HG02588 (cell line): ENCODE measurements at regions not wholly inside any gene's neighbourhood (a gene's known extent, or its start where the extent isn't known, plus 50 kb on each side); places are given as distances from the start of the nearest gene placed in this dataset.

Experiments
- ATAC-seq: cut with Tn5 transposase; IDR thresholded peaks from one replicate; pipeline ENCODE4 v1.9.1; 2021; ENCODE audit warnings: mild to moderate bottlenecking, moderate library complexity; ENCODE audit not compliant: unreplicated experiment

- ATAC-seq: no peak
Measured at GRCh38 chr3:19725000-19725399, 209.0 kb downstream of the EFHB start.

GRCh38 chr3:19717736-19718135 lies 216.3 kb downstream of the EFHB start:
- no peak for ATAC-seq

GRCh38 chr3:19711160-19711782 lies 222.7 kb downstream of the EFHB start:
- ATAC-seq: no peak

GRCh38 chr3:19702416-19703078 lies 231.5 kb downstream of the EFHB start:
- no peak for ATAC-seq

GRCh38 chr3:19688767-19689166 lies 245.2 kb downstream of the EFHB start:
- ATAC-seq: no peak

- no peak for ATAC-seq
Measured at GRCh38 chr3:19668163-19668562, 265.9 kb downstream of the EFHB start.

- ATAC-seq: no peak
Measured at GRCh38 chr3:19662486-19662885, 271.5 kb downstream of the EFHB start.

GRCh38 chr3:19652336-19652735 lies 281.7 kb downstream of the EFHB start:
- no peak for ATAC-seq

- no peak for ATAC-seq
Measured at GRCh38 chr3:19645093-19645492, 288.9 kb downstream of the EFHB start.

GRCh38 chr3:19644405-19644804 lies 289.6 kb downstream of the EFHB start:
- ATAC-seq: peak; percentile 48

GRCh38 chr3:19641408-19641807 lies 292.6 kb downstream of the EFHB start:
- ATAC-seq: no peak

GRCh38 chr3:19632099-19633074 lies 301.6 kb downstream of the EFHB start:
- ATAC-seq: no peak

- peak; percentile 68 for ATAC-seq
Measured at GRCh38 chr3:19598870-19599269, 335.1 kb downstream of the EFHB start.

GRCh38 chr3:19596408-19596807 lies 337.6 kb downstream of the EFHB start:
- ATAC-seq: no peak

GRCh38 chr3:19595884-19596283 lies 338.1 kb downstream of the EFHB start:
- ATAC-seq: no peak
